ENCODE measurements at regions not wholly inside any gene's neighbourhood (a gene's known extent, or its start where the extent isn't known, plus 50 kb on each side); places are given as distances from the start of the nearest gene placed in this dataset.

- H3K4me1 ChIP-seq (ENCODE audit: insufficient read depth, low read length) = no peaks in the 10 kb centered on the region
- CTCF ChIA-PET = no interaction called here
- H2AFZ ChIP-seq (ENCODE audit: low read length) = no peak overlapping the region
- ATAC-seq = no peak
- no peak for TF ChIP-seq EZH2phosphoT487 (IDR thresholded peaks at IDR 0.05; ENCODE audit: borderline replicate concordance, low read length)
- TF ChIP-seq EZH2 (IDR thresholded peaks at IDR 0.05; ENCODE audit: low read length, unreplicated experiment) = no peak
- TF ChIP-seq CTCF (conservative IDR thresholded peaks at IDR 0.05; ENCODE audit: low read depth, low read length) = no peak
- H3K36me3 ChIP-seq (ENCODE audit: low read depth, low read length) = no peaks in the 10 kb centered on the region
- intact Hi-C loops (cut with micrococcal nuclease) = no loop called here
- no peaks in the 10 kb centered on the region for H3F3A ChIP-seq (ENCODE audit: low read length, unreplicated experiment)
- no peaks in the 10 kb centered on the region for H3K79me2 ChIP-seq (ENCODE audit: low read length)
- H3K9ac ChIP-seq (ENCODE audit: low read length) = no peak overlapping the region
- no peaks in the 10 kb centered on the region for H3K9me3 ChIP-seq (ENCODE audit: low read length)
- no peaks in the 10 kb centered on the region for H3K27me3 ChIP-seq (ENCODE audit: low read length)
- no peak overlapping the region for H3K4me3 ChIP-seq (ENCODE audit: low read length)
- DNase-seq = no peak
- no TSS peak for BruUV-seq (replicated peaks)
- no peak overlapping the region for H3K4me2 ChIP-seq (ENCODE audit: low read length)
- POLR2A ChIA-PET (ENCODE audit: unreplicated experiment) = no interaction called here
- no peak overlapping the region for H3K27ac ChIP-seq (ENCODE audit: low read length)
- no peaks in the 10 kb centered on the region for H3K9me2 ChIP-seq (replicated peaks; ENCODE audit: low read length)
- no peaks in the 10 kb centered on the region for H4K20me1 ChIP-seq (ENCODE audit: low read length)
Measured at GRCh38 chrX:79601341-79602131, 234.4 kb upstream of the ITM2A start.

GRCh38 chrX:79592259-79592658 lies 225.1 kb upstream of the ITM2A start:
- Histone ChIP-seq H3K9ac (ENCODE audit: low read length) (no peak overlapping the region), H3K9me2 (replicated peaks; ENCODE audit: low read length) (no peaks in the 10 kb centered on the region), H3K4me3 (ENCODE audit: low read length) (no peak overlapping the region), H3K79me2 (ENCODE audit: low read length) (no peaks in the 10 kb centered on the region), H3F3A (ENCODE audit: low read length, unreplicated experiment) (no peaks in the 10 kb centered on the region), H2AFZ (ENCODE audit: low read length) (no peak overlapping the region), H3K27me3 (ENCODE audit: low read length) (no peaks in the 10 kb centered on the region), H3K27ac (ENCODE audit: low read length) (no peak overlapping the region), H3K9me3 (ENCODE audit: low read length) (no peaks in the 10 kb centered on the region), H4K20me1 (ENCODE audit: low read length) (no peaks in the 10 kb centered on the region), H3K4me1 (ENCODE audit: insufficient read depth, low read length) (no peaks in the 10 kb centered on the region), H3K4me2 (ENCODE audit: low read length) (no peak overlapping the region), H3K36me3 (ENCODE audit: low read depth, low read length) (no peaks in the 10 kb centered on the region)
- ATAC-seq (no peak), DNase-seq (peak; percentile 5)
- CTCF ChIA-PET = no interaction called here
- no TSS peak for BruUV-seq (replicated peaks)
- no peak for TF ChIP-seq EZH2phosphoT487 (IDR thresholded peaks at IDR 0.05; ENCODE audit: borderline replicate concordance, low read length)
- no peak; the same call in 1 of the 2 replicates for TF ChIP-seq CTCF (conservative IDR thresholded peaks at IDR 0.05; ENCODE audit: low read depth, low read length)
- no peak for TF ChIP-seq EZH2 (IDR thresholded peaks at IDR 0.05; ENCODE audit: low read length, unreplicated experiment)
- POLR2A ChIA-PET (ENCODE audit: unreplicated experiment) = no interaction called here
- intact Hi-C loops (cut with micrococcal nuclease) = no loop called here

GRCh38 chrX:79588233-79588632 lies 221.1 kb upstream of the ITM2A start:
- H3K27ac ChIP-seq (ENCODE audit: low read length) = no peak overlapping the region
- H2AFZ ChIP-seq (ENCODE audit: low read length) = no peak overlapping the region
- intact Hi-C loops (cut with micrococcal nuclease) = no loop called here
- POLR2A ChIA-PET (ENCODE audit: unreplicated experiment) = no interaction called here
- DNase-seq (no peak), ATAC-seq (no peak)
- BruUV-seq (replicated peaks) = no TSS peak
- H3K4me3 ChIP-seq (ENCODE audit: low read length) = no peak overlapping the region
- no peaks in the 10 kb centered on the region for H3K4me1 ChIP-seq (ENCODE audit: insufficient read depth, low read length)
- H3F3A ChIP-seq (ENCODE audit: low read length, unreplicated experiment) = no peaks in the 10 kb centered on the region
- H4K20me1 ChIP-seq (ENCODE audit: low read length) = no peaks in the 10 kb centered on the region
- no peaks in the 10 kb centered on the region for H3K9me3 ChIP-seq (ENCODE audit: low read length)
- no peak overlapping the region for H3K4me2 ChIP-seq (ENCODE audit: low read length)
- no peaks in the 10 kb centered on the region for H3K36me3 ChIP-seq (ENCODE audit: low read depth, low read length)
- TF ChIP-seq CTCF (conservative IDR thresholded peaks at IDR 0.05; ENCODE audit: low read depth, low read length) (no peak), EZH2phosphoT487 (IDR thresholded peaks at IDR 0.05; ENCODE audit: borderline replicate concordance, low read length) (no peak), EZH2 (IDR thresholded peaks at IDR 0.05; ENCODE audit: low read length, unreplicated experiment) (no peak)
- CTCF ChIA-PET = no interaction called here
- no peaks in the 10 kb centered on the region for H3K9me2 ChIP-seq (replicated peaks; ENCODE audit: low read length)
- H3K79me2 ChIP-seq (ENCODE audit: low read length) = no peaks in the 10 kb centered on the region
- H3K9ac ChIP-seq (ENCODE audit: low read length) = no peak overlapping the region
- H3K27me3 ChIP-seq (ENCODE audit: low read length) = no peaks in the 10 kb centered on the region
